Activated T-cell treated with anti-CD3 and anti-CD28 coated beads for 4 hours (primary cell): ENCODE measurements at regions not wholly inside any gene's neighbourhood (a gene's known extent, or its start where the extent isn't known, plus 50 kb on each side); places are given as distances from the start of the nearest gene placed in this dataset.

ENCODE experiments used
- DNase-seq: peaks from one replicate; pipeline ENCODE4 v3.0.0-alpha.2; 2020

- no peak for DNase-seq
Measured at GRCh38 chr15:62824111-62825015, 218.2 kb upstream of the TPM1 start.

GRCh38 chr15:62825191-62825590, 217.4 kb upstream of the TPM1 start:
- no peak for DNase-seq

- DNase-seq, result no peak
Measured at GRCh38 chr15:62826561-62826960, 216.0 kb upstream of the TPM1 start.

- no peak for DNase-seq
Measured at GRCh38 chr15:62828364-62828763, 214.2 kb upstream of the TPM1 start.

GRCh38 chr15:62832231-62832630, 210.3 kb upstream of the TPM1 start:
- no peak for DNase-seq

- DNase-seq, result no peak
Measured at GRCh38 chr15:62833646-62834045, 208.9 kb upstream of the TPM1 start.

- no peak for DNase-seq
Measured at GRCh38 chr15:62834686-62835329, 207.7 kb upstream of the TPM1 start.

GRCh38 chr15:62835351-62835750, 207.2 kb upstream of the TPM1 start:
- no peak for DNase-seq

GRCh38 chr15:62835762-62836161, 206.8 kb upstream of the TPM1 start:
- no peak for DNase-seq

- no peak for DNase-seq
Measured at GRCh38 chr15:62840526-62841268, 201.8 kb upstream of the TPM1 start.

GRCh38 chr15:62841269-62841628, 201.3 kb upstream of the TPM1 start:
- no peak for DNase-seq

- no peak for DNase-seq
Measured at GRCh38 chr15:62841891-62842559, 200.5 kb upstream of the TPM1 start.

- DNase-seq, result no peak
Measured at GRCh38 chr15:62843311-62843710, 199.2 kb upstream of the TPM1 start.

GRCh38 chr15:62844564-62845240, 197.8 kb upstream of the TPM1 start:
- DNase-seq, result no peak

GRCh38 chr15:62845241-62846126, 197.1 kb upstream of the TPM1 start:
- no peak for DNase-seq

- DNase-seq, result no peak
Measured at GRCh38 chr15:62846131-62846804, 196.3 kb upstream of the TPM1 start.

- no peak for DNase-seq
Measured at GRCh38 chr15:62846805-62847495, 195.6 kb upstream of the TPM1 start.

- peak; percentile 2 for DNase-seq
Measured at GRCh38 chr15:62847900-62848489, 194.6 kb upstream of the TPM1 start.

- no peak for DNase-seq
Measured at GRCh38 chr15:62848632-62849050, 193.9 kb upstream of the TPM1 start.
